ENCODE measurements at regions not wholly inside any gene's neighbourhood (a gene's known extent, or its start where the extent isn't known, plus 50 kb on each side); places are given as distances from the start of the nearest gene placed in this dataset.
"Not testable (repeated sequence)": the region's sequence is repeated elsewhere in the genome, so short reads cannot be mapped to it uniquely, and the experiment has no call there.

DNA sequence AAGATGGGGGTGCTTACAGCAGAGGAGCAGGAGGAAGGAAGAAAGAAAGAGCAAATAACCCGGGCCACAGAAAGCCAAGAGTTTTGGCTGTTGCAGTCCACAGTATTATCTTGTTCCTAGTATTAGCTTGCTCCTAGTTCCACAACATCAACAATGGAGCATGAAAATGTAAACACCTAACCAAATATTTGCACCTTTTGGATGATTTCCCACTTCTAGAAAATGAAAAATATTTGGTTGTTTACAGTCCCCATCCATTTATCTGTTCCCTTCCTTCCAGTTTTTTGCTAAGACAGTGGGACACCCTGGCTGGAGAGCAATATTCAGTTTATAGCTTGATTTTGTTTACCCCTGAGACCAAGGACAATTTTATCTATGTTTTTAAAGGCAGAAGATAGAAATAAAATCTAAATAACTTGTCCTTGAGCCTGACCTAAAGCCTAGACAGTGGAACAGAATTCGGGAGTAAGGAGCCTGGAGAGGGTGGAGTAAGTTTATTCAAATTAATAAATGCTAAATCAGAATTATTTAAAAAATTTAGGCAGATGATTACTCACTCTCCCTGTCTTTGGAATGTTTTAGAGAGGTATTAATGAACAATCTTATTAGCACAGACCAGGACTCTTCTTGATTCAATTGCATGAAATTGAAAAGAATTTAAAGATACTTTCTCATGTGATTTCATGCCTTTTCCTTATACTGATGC, 51.6 kb downstream of the RESF1 start:
- in situ Hi-C loops (cut with HindIII; ENCODE audit: low pct_ligation_motif_present, low sequenced_read_pairs), result no loop called here
- H3K27me3 ChIP-seq (replicated peaks), result no peaks in the 10 kb centered on the region
- H3K27ac ChIP-seq, result no peak overlapping the region
- no peak for DNase-seq
- no peak for TF ChIP-seq CTCF (IDR thresholded peaks at IDR 0.05; ENCODE audit: low read depth, low read length, missing control alignments)
- no peaks in the 10 kb centered on the region for H3K36me3 ChIP-seq (replicated peaks)
- H3K4me3 ChIP-seq (ENCODE audit: low read depth, low read length), result no peak overlapping the region

DNA sequence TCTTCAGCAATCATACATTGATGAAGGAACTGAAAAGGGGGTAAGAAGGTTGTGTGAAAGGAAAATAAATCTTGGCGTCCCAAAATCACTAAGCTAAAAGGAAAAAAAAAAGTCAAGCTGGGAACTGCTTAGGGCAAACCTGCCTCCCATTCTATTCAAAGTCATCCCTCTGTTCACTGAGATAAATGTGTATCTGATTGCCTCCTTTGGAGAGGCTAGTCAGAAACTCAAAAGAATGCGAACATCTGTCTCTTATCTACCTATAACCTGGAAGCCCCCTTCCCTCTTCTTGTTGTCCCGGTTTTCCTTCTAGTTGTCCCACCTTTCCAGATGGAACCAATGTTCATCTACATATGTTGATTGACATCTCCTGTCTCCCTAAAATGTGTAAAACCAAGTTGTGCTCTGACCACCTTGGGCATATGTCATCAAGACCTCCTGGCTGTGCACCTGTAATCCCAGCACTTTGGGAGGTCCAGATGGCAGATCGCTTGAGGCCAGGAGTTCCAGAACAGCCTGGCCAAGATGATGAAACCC, 53.1 kb downstream of the RESF1 start:
- TF ChIP-seq CTCF (IDR thresholded peaks at IDR 0.05; ENCODE audit: low read depth, low read length, missing control alignments), result no peak
- no peaks in the 10 kb centered on the region for H3K36me3 ChIP-seq (replicated peaks)
- in situ Hi-C loops (cut with HindIII; ENCODE audit: low pct_ligation_motif_present, low sequenced_read_pairs), result no loop called here
- no peak for DNase-seq
- H3K4me3 ChIP-seq (ENCODE audit: low read depth, low read length), result no peak overlapping the region
- H3K27me3 ChIP-seq (replicated peaks), result no peaks in the 10 kb centered on the region
- no peak overlapping the region for H3K27ac ChIP-seq

DNA sequence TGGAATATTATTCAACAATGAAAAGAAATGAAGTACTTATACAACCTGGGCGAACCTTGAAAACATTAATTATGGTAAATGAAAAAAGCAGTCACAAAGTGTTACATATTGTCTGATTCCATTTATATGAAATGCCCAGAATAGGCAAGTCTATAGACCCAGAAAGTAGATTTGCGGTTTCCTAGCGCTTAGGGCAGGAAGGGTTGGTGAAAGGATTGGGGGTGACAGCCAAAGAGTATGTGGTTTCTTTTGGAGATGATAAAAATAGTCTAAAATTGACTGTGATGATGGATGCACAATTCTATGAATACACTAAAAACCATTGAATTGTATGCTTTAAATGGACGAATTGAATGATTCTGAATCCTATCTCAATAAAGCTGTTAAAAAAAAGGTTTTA, 55.8 kb downstream of the RESF1 start:
- no peak for DNase-seq
- TF ChIP-seq CTCF (IDR thresholded peaks at IDR 0.05; ENCODE audit: low read depth, low read length, missing control alignments), result no peak
- Histone ChIP-seq H3K4me3 (ENCODE audit: low read depth, low read length) (no peak overlapping the region), H3K36me3 (replicated peaks) (no peaks in the 10 kb centered on the region), H3K27me3 (replicated peaks) (no peaks in the 10 kb centered on the region), H3K27ac (no peak overlapping the region)
- in situ Hi-C loops (cut with HindIII; ENCODE audit: low pct_ligation_motif_present, low sequenced_read_pairs), result no loop called here

DNA sequence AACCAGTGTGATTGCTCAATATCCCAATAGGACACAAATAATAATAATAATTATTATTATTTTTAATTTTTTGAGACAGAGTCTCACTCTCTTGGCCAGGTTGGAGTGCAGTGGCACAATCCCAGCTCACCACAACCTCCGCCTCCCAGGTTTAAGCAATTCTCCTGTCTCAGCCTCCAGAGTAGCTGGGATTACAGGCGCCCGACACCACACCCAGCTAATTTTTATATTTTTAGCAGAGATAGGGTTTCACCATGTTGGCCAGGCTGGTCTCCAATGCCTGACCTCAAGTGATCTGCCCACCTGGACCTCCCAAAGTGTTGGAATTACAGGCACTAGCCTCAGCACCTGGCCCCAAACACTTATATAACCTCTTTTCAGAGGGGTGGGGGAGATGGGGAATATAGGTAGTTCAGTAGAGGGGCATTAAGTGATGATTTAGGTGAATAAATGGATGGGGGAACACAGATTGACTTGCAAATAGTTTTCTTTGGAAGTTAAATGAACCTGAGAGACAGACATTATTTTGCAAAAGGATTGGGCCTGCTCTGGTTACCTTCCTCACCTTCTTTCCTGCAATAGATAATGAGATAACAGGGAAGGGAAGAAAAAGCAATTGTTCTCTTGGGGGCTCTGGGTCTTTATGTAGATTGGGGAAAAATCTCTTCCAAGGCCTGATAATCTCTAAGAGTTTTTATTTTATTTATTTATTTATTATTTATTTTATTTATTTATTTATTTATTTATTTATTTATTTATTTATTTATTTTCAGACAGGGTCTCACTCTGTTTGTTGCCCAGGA, 57.7 kb downstream of the RESF1 start:
- no peak for TF ChIP-seq CTCF (IDR thresholded peaks at IDR 0.05; ENCODE audit: low read depth, low read length, missing control alignments)
- in situ Hi-C loops (cut with HindIII; ENCODE audit: low pct_ligation_motif_present, low sequenced_read_pairs), result no loop called here
- Histone ChIP-seq H3K27me3 (replicated peaks) (no peaks in the 10 kb centered on the region), H3K36me3 (replicated peaks) (no peaks in the 10 kb centered on the region), H3K27ac (no peak overlapping the region), H3K4me3 (ENCODE audit: low read depth, low read length) (no peak overlapping the region)
- no peak for DNase-seq

DNA sequence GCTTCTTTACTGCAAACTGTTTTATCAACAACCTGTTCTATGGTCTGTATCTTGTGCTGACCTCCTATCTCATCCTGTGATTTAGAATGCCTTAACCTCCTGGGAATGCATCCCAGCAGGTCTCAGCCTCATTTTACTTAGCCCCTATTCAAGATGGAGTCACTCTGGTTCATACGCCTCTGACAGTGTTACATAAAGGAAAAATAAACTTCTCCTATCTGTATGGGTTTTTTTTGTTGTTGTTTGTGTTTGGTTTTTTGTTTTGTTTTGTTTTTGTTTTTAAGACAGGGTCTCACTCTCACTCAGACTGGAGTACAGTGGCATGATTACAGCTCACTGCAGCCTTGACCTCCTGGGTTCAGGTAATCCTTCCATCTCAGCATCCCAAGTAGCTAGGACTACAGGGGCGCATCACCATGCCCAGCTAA, 62.1 kb downstream of the RESF1 start:
- no peak for TF ChIP-seq CTCF (IDR thresholded peaks at IDR 0.05; ENCODE audit: low read depth, low read length, missing control alignments)
- no peaks in the 10 kb centered on the region for H3K36me3 ChIP-seq (replicated peaks)
- no peak overlapping the region for H3K27ac ChIP-seq
- DNase-seq, result no peak
- no peaks in the 10 kb centered on the region for H3K27me3 ChIP-seq (replicated peaks)
- in situ Hi-C loops (cut with HindIII; ENCODE audit: low pct_ligation_motif_present, low sequenced_read_pairs), result no loop called here
- no peak overlapping the region for H3K4me3 ChIP-seq (ENCODE audit: low read depth, low read length)

- H3K27me3 ChIP-seq (replicated peaks); H3K36me3 ChIP-seq (replicated peaks); DNase-seq; H3K27ac ChIP-seq; in situ Hi-C loops (cut with HindIII; ENCODE audit: low pct_ligation_motif_present, low sequenced_read_pairs); H3K4me3 ChIP-seq (ENCODE audit: low read depth, low read length): not testable (repeated sequence)
These were observed 63.2 kb downstream of the RESF1 start for GRCh38 chr12:32022387-32022786.

DNA sequence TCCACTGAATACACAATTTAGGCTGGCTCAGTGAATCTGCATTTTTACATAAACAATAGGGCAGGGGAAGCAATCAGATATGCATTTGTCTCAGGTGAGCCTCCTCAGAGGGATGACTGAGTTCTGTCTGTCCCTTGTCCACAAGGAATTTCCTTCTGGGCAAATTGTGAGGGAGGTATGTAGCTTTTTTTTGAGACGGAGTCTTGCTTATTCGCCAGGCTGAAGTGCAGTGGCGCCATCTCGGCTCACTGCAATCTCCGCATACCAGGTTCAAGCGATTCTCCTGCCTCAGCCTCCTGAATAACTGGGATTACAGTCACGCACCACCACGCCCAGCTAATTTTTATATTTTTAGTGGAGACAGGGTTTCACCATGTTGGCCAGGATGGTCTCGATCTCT, 64.6 kb downstream of the RESF1 start:
- H3K27me3 ChIP-seq (replicated peaks); in situ Hi-C loops (cut with HindIII; ENCODE audit: low pct_ligation_motif_present, low sequenced_read_pairs); DNase-seq; H3K36me3 ChIP-seq (replicated peaks); H3K4me3 ChIP-seq (ENCODE audit: low read depth, low read length); H3K27ac ChIP-seq: not testable (repeated sequence)
